Endothelial cell of umbilical vein (primary cell): ENCODE measurements at regions not wholly inside any gene's neighbourhood (a gene's known extent, or its start where the extent isn't known, plus 50 kb on each side); places are given as distances from the start of the nearest gene placed in this dataset.

Source experiments
- BruUV-seq: library from RNA; stranded (reverse); fragments of 400-500 nt; replicated peaks from 2 replicates; lab custom pipeline; 2021; lab: Mats Ljungman, UMichigan
- CTCF ChIA-PET: fragments of 300-600, 350-600 bp; sonication (Branson Sonifier 250); formaldehyde crosslinking; loops from one replicate; lab custom pipeline; 2021; ENCODE audit warnings: antibody characterized with exemption, inconsistent platforms; lab: Charles Lee
- POLR2A ChIA-PET: fragments of 300-600, 350-600 bp; sonication (Branson Sonifier 250); formaldehyde crosslinking; loops from one replicate; lab custom pipeline; 2021; ENCODE audit warnings: antibody characterized with exemption, inconsistent platforms; lab: Charles Lee
- DNase-seq: peaks from one replicate; pipeline ENCODE4 v3.0.0-alpha.2; 2011; ENCODE audit warnings: low read depth, low spot score
- FAIRE-seq: peaks from 2 replicates; lab custom pipeline; 2011; peaks lifted over from hg19 to GRCh38; lab: Jason Lieb, UNC
- H2AFZ ChIP-seq: 2 replicates; pipeline ENCODE4 v1.6.0; 2012; ENCODE audit warnings: low read depth, low read length, control low read depth, inconsistent platforms
- H3K27ac ChIP-seq: 2 replicates; pipeline ENCODE4 v1.5.1; 2011; ENCODE audit warnings: low read depth, mild to moderate bottlenecking, control low read depth, low read length, moderate library complexity; ENCODE audit not compliant: insufficient read depth
- H3K27me3 ChIP-seq, 2 experiments: 2 replicates each; pipeline versions ENCODE4 v1.6.0 to v1.6.1; 2011; ENCODE audit warnings: low read length in 2 of 2, mixed read lengths in 1 of 2; ENCODE audit not compliant: control insufficient read depth in 2 of 2, insufficient read depth in 2 of 2
- H3K36me3 ChIP-seq, 2 experiments: 2 replicates in 1 of 2; 3 replicates in 1 of 2; pipeline ENCODE4 v1.5.1; 2011; ENCODE audit warnings: low read length in 2 of 2, mild to moderate bottlenecking in 1 of 2, moderate library complexity in 1 of 2; ENCODE audit not compliant: control insufficient read depth in 2 of 2, insufficient read depth in 2 of 2; ENCODE audit errors: extremely low read depth in 1 of 2
- H3K4me1 ChIP-seq: 3 replicates; pipeline ENCODE4 v1.5.1; 2011; ENCODE audit warnings: mild to moderate bottlenecking, low read length; ENCODE audit not compliant: control insufficient read depth, insufficient read depth; ENCODE audit errors: extremely low read depth
- H3K4me2 ChIP-seq: 2 replicates; pipeline ENCODE4 v1.6.1; 2011; ENCODE audit warnings: low read length, control low read depth, mixed read lengths; ENCODE audit not compliant: insufficient read depth
- H3K4me3 ChIP-seq, 3 experiments: fragments of 200-600 bp in 1 of 3; sonication (generic), shearing (Covaris generic) in 1 of 3; replicated peaks in 1 of 3; 2 replicates each; pipeline ENCODE4 v1.5.1; 2011 to 2016; ENCODE audit warnings: control low read depth in 3 of 3, low read length in 3 of 3, mild to moderate bottlenecking in 2 of 3, inconsistent platforms in 1 of 3, low read depth in 1 of 3, moderate library complexity in 1 of 3; ENCODE audit not compliant: insufficient read depth in 1 of 3
- H3K79me2 ChIP-seq: 2 replicates; pipeline ENCODE4 v1.6.0; 2012; ENCODE audit warnings: low read length, inconsistent platforms; ENCODE audit not compliant: control insufficient read depth, insufficient read depth
- H3K9ac ChIP-seq: replicated peaks from 2 replicates; pipeline ENCODE3; 2011; ENCODE audit warnings: low read length, control low read depth; ENCODE audit not compliant: insufficient read depth; ENCODE audit errors: extremely low read depth
- H3K9me1 ChIP-seq: replicated peaks from 3 replicates; pipeline ENCODE4 v1.6.0; 2011; ENCODE audit warnings: mild to moderate bottlenecking, low read length; ENCODE audit not compliant: control insufficient read depth, insufficient read depth; ENCODE audit errors: extremely low read depth
- H3K9me3 ChIP-seq: replicated peaks from 2 replicates; pipeline ENCODE4 v1.5.1; 2012; ENCODE audit warnings: low read length, inconsistent platforms; ENCODE audit not compliant: control insufficient read depth, insufficient read depth
- H4K20me1 ChIP-seq: replicated peaks from 2 replicates; pipeline ENCODE3; 2011; ENCODE audit warnings: mild to moderate bottlenecking, low read length; ENCODE audit not compliant: control insufficient read depth, insufficient read depth; ENCODE audit errors: extremely low read depth
- EZH2 ChIP-seq: IDR thresholded peaks from 2 replicates; pipeline ENCODE4 v1.6.1; 2012; ENCODE audit warnings: borderline replicate concordance, low read depth, mild to moderate bottlenecking, moderate library complexity, low read length, inconsistent platforms; ENCODE audit not compliant: severe bottlenecking
- FOS ChIP-seq: IDR thresholded peaks from 2 replicates; pipeline ENCODE4 v1.6.1; 2011; ENCODE audit warnings: mild to moderate bottlenecking, low read length, moderate library complexity, borderline replicate concordance; ENCODE audit not compliant: insufficient read depth
- GATA2 ChIP-seq: IDR thresholded peaks from 2 replicates; pipeline ENCODE4 v1.7.0; 2011; ENCODE audit warnings: low read depth, mild to moderate bottlenecking, moderate library complexity, mixed read lengths, low read length; ENCODE audit not compliant: insufficient read length, insufficient read depth
- JUN ChIP-seq: IDR thresholded peaks from 2 replicates; pipeline ENCODE4 v1.6.1; 2011; ENCODE audit warnings: borderline replicate concordance, low read depth; ENCODE audit not compliant: insufficient read length, insufficient read depth
- MAX ChIP-seq: IDR thresholded peaks from 2 replicates; pipeline ENCODE4 v1.6.1; 2011; ENCODE audit not compliant: insufficient read depth, insufficient read length
- MYC ChIP-seq: IDR thresholded peaks from one replicate; pipeline ENCODE4 v1.6.1; 2011; ENCODE audit warnings: mild to moderate bottlenecking, low read depth, low read length
- POLR2A ChIP-seq: IDR thresholded peaks from 2 replicates; pipeline ENCODE4 v1.6.1; 2012; ENCODE audit warnings: low read depth, mild to moderate bottlenecking, control low read depth, low read length
- POLR2AphosphoS5 ChIP-seq: IDR thresholded peaks from 2 replicates; pipeline ENCODE4 v1.6.1; 2012; ENCODE audit warnings: low read depth, mild to moderate bottlenecking, control low read depth, low read length, moderate library complexity; ENCODE audit not compliant: insufficient read depth
- dilution Hi-C: fragments of 300-500 bp; cut with MboI; formaldehyde crosslinking; loops from one replicate; pipeline ENCODE4 v1.15.0; 2019; ENCODE audit warnings: low sequenced_read_pairs; ENCODE audit not compliant: extremely low pct_ligation_motif_present
- intact Hi-C: fragments of 100-400 bp; cut with micrococcal nuclease; formaldehyde crosslinking; loops from one replicate; pipeline ENCODE4 v1.10.0; 2022
- TF ChIP-seq, protein P1 (sequence below), 2 donors: IDR thresholded peaks; 1 replicate in 1 of 2; 2 replicates in 1 of 2; pipeline ENCODE4 v1.5.1; 2011; ENCODE audit warnings: low read length in 2 of 2, mild to moderate bottlenecking in 2 of 2, moderate library complexity in 2 of 2, control low read depth in 1 of 2, inconsistent platforms in 1 of 2, low read depth in 1 of 2; ENCODE audit not compliant: insufficient read depth in 1 of 2; ENCODE audit errors: extremely low read depth in 1 of 2

DNA sequence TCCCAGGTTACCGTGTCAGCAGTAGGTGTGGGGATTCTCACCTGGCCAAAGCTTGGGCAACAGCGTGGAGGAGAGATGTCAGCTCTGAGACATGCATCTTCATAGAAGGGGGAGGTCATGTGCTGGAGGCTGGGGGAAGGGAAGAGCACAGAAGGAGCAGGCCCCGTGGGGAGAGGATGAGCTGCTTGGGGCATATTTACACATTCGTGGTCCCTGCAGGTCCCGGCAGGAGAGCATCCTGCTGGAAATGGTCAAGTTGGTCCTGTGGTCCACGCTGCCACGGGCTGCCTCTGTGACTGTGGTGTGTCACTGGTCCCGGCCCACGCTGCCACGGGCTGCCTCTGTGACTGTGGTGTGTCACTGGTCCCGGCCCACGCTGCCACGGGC, 195.1 kb upstream of the TWIST2 start:
- H3K9me3 ChIP-seq: no peaks in the 10 kb centered on the region
- H3K9ac ChIP-seq: no peak overlapping the region
- H3K4me3 ChIP-seq: no peak overlapping the region
- no peak for TF ChIP-seq EZH2
- no peak for TF ChIP-seq POLR2AphosphoS5
- TF ChIP-seq GATA2: no peak
- TF ChIP-seq, protein P1, sequence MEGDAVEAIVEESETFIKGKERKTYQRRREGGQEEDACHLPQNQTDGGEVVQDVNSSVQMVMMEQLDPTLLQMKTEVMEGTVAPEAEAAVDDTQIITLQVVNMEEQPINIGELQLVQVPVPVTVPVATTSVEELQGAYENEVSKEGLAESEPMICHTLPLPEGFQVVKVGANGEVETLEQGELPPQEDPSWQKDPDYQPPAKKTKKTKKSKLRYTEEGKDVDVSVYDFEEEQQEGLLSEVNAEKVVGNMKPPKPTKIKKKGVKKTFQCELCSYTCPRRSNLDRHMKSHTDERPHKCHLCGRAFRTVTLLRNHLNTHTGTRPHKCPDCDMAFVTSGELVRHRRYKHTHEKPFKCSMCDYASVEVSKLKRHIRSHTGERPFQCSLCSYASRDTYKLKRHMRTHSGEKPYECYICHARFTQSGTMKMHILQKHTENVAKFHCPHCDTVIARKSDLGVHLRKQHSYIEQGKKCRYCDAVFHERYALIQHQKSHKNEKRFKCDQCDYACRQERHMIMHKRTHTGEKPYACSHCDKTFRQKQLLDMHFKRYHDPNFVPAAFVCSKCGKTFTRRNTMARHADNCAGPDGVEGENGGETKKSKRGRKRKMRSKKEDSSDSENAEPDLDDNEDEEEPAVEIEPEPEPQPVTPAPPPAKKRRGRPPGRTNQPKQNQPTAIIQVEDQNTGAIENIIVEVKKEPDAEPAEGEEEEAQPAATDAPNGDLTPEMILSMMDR (IDR thresholded peaks at IDR 0.05; ENCODE audit: extremely low read depth in 1 of 2, insufficient read depth in 1 of 2, low read depth in 1 of 2, low read length in 2 of 2): no peak
- TF ChIP-seq MAX: no peak
- no peak for TF ChIP-seq JUN
- TF ChIP-seq POLR2A: no peak
- no peak for TF ChIP-seq MYC
- no peak for TF ChIP-seq FOS
- FAIRE-seq: no peak
- BruUV-seq: no TSS peak
- DNase-seq: no peak
- no peaks in the 10 kb centered on the region for H3K79me2 ChIP-seq
- H3K27me3 ChIP-seq: no peaks in the 10 kb centered on the region
- no peak overlapping the region for H3K27ac ChIP-seq
- H2AFZ ChIP-seq: no peak overlapping the region
- H4K20me1 ChIP-seq: no peaks in the 10 kb centered on the region
- no peak overlapping the region for H3K4me2 ChIP-seq
- ChIA-PET POLR2A (no interaction called here), CTCF (no interaction called here)
- intact Hi-C loops (no loop called here), dilution Hi-C loops (no loop called here)
- H3K9me1 ChIP-seq: no peaks in the 10 kb centered on the region
- H3K4me1 ChIP-seq: no peaks in the 10 kb centered on the region
- H3K36me3 ChIP-seq: no peaks in the 10 kb centered on the region
